GM06990 (cell line): ENCODE measurements at regions not wholly inside any gene's neighbourhood (a gene's known extent, or its start where the extent isn't known, plus 50 kb on each side); places are given as distances from the start of the nearest gene placed in this dataset.

Experiments
- DNase-seq: peaks from one replicate; pipeline ENCODE4 v3.0.0-alpha.2; 2011; ENCODE audit not compliant: insufficient read length; ENCODE audit errors: extremely low read depth
- H3K27me3 ChIP-seq: replicated peaks from 2 replicates; pipeline ENCODE4 v1.6.0; 2011; ENCODE audit warnings: low read length; ENCODE audit not compliant: control insufficient read depth, insufficient read depth
- H3K36me3 ChIP-seq: 2 replicates; pipeline ENCODE4 v1.5.1; 2011; ENCODE audit warnings: low read length; ENCODE audit not compliant: control insufficient read depth, insufficient read depth
- H3K4me3 ChIP-seq: replicated peaks from 2 replicates; pipeline ENCODE4 v1.5.1; 2011; ENCODE audit warnings: low read depth, mild to moderate bottlenecking, control low read depth, low read length
- TF ChIP-seq, protein P1 (sequence below): IDR thresholded peaks from 2 replicates; pipeline ENCODE4 v1.5.1; 2011; ENCODE audit warnings: low read length, control low read depth, mild to moderate bottlenecking, inconsistent platforms; ENCODE audit not compliant: insufficient read depth, poor library complexity, severe bottlenecking

DNA sequence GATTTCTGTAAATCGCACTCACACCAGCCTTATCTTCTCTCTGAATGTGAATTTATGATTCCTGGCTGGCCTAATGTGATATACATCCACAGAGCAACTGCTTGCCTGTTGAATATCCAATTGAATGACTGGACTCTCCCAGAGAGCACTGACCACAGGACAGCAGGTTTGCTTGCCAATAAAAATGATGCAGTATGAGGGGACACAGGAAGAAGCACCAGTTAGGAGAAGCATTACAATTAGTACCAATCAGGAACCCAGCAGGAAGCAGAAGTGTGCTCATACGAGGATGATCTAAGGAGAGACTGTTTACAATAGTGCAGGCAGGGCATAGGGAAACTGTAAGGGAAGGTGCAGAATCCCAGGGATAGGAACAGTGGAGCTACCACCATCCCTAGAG lies 127.2 kb upstream of the ZNF366 start:
- TF ChIP-seq, protein P1, sequence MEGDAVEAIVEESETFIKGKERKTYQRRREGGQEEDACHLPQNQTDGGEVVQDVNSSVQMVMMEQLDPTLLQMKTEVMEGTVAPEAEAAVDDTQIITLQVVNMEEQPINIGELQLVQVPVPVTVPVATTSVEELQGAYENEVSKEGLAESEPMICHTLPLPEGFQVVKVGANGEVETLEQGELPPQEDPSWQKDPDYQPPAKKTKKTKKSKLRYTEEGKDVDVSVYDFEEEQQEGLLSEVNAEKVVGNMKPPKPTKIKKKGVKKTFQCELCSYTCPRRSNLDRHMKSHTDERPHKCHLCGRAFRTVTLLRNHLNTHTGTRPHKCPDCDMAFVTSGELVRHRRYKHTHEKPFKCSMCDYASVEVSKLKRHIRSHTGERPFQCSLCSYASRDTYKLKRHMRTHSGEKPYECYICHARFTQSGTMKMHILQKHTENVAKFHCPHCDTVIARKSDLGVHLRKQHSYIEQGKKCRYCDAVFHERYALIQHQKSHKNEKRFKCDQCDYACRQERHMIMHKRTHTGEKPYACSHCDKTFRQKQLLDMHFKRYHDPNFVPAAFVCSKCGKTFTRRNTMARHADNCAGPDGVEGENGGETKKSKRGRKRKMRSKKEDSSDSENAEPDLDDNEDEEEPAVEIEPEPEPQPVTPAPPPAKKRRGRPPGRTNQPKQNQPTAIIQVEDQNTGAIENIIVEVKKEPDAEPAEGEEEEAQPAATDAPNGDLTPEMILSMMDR = no peak
- H3K27me3 ChIP-seq = no peaks in the 10 kb centered on the region
- no peaks in the 10 kb centered on the region for H3K36me3 ChIP-seq
- DNase-seq = no peak
- no peak overlapping the region for H3K4me3 ChIP-seq

DNA sequence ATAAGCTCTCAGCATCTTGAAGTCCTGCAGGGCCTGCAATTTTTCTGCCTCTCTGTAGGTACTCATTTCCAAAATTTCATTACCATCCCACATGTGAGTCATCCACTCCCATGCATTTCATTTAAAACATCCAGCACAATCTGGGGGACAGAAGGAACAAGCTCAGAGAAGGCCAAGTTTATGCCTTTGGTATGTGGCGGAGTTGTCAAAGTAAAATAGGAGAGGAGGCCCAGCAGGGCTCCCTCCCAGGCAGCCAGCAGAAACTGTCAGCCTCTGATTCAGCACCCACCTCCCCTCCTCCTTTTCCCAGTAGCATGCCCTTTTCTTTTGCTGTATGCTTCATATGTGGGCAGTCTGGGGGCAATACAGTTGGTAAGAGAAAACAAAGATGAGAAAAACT lies 126.4 kb upstream of the ZNF366 start:
- Histone ChIP-seq H3K27me3 (no peaks in the 10 kb centered on the region), H3K36me3 (no peaks in the 10 kb centered on the region), H3K4me3 (no peak overlapping the region)
- DNase-seq = no peak
- TF ChIP-seq, protein P1 = no peak

DNA sequence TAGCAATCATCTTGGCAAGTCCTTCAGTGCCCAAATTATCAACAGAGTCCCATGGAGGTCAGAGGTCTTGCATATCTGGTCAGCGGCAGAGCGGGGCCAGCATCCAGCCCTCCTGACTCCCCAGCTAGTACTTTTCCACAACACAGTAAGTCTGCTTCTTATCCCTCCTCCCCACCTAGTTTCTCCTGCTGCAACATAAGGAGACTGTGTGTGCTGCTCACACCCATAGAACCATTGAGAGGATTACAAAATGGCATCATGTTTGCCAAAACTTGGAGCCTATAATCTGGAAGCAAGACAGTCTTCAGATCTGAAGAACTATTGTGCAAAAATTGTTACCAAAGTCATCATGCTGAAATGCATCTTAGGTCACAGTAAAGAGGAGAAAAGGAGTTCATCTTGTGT lies 125.8 kb upstream of the ZNF366 start:
- Histone ChIP-seq H3K27me3 (no peaks in the 10 kb centered on the region), H3K4me3 (no peak overlapping the region), H3K36me3 (no peaks in the 10 kb centered on the region)
- TF ChIP-seq, protein P1 = no peak
- DNase-seq = no peak

DNA sequence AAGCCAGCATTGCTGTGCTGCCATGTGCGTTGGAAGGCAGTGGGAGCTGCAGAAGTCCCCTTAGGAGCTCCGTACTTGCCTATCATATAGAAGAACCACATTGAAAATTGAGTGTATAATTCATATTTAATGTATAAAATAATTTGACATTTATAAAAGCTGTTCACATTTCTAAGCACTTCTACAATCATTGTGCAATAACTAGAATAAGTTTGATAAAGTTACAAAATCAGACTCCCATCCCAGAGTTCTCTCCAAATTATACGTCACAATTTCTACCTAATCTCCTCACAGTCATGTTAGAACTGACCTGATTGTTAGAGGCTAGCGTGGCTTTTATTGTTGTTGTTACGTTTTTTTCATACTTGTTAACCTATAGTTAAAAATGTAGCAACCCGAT lies 123.5 kb upstream of the ZNF366 start:
- TF ChIP-seq, protein P1 = no peak
- no peaks in the 10 kb centered on the region for H3K36me3 ChIP-seq
- no peak for DNase-seq
- no peak overlapping the region for H3K4me3 ChIP-seq
- no peaks in the 10 kb centered on the region; the same call in 1 of the 2 replicates for H3K27me3 ChIP-seq

DNA sequence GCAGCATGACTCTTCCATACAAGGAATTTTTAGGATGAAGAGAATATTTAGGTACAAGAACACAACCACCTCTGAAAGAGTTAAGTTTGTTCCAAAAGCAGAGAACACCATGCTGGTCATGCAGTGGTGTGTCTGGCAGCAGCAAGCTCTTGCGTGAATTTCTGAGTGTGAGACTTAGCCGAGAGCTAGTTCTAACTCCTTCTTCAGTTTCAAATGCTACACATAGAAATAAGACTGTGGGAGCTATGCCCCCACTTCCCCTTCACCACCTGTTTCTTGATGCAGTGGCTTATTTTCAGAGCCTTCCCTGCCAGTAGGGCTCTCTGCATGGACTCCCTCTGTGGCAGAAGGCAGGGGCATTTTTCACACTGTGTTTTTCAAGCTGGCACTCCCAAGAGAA lies 122.9 kb upstream of the ZNF366 start:
- TF ChIP-seq, protein P1 = no peak
- H3K36me3 ChIP-seq = no peaks in the 10 kb centered on the region
- DNase-seq = no peak

DNA sequence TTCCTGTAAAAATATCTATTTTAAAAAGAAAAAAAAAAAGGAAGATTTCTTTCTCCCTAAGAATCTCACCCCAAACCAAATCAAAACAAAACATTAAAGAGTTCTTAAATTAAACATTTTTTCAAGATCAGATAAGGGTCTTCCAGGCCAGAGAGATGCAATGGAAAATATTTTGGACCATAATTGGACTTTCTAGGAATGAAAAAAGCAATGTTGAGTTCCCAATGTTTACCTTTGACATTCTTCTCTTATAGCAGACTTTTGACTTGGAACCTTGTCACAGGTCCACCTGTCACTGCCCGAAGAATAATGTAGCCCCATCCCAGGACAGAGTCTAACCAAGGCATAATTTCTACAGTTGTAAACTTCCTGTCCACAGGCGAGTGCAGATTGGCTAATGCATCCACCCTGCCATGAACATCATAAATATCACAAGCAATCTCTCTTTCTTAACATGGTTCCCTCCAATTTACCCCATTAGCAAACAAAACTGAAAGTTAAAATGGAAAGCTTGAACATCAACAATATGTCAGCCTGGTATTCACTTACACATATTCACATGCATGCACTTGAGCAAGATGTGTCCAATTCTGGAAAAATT lies 121.7 kb upstream of the ZNF366 start:
- no peaks in the 10 kb centered on the region; the same call in 1 of the 2 replicates for H3K27me3 ChIP-seq
- no peak overlapping the region for H3K4me3 ChIP-seq
- DNase-seq = no peak
- TF ChIP-seq, protein P1 = no peak
- H3K36me3 ChIP-seq = no peaks in the 10 kb centered on the region

More for the DNA sequence above, 122.9 kb upstream of the ZNF366 start:
- Histone ChIP-seq H3K27me3 (no peaks in the 10 kb centered on the region; the same call in 1 of the 2 replicates), H3K4me3 (no peak overlapping the region)
